ENCODE measurements at regions not wholly inside any gene's neighbourhood (a gene's known extent, or its start where the extent isn't known, plus 50 kb on each side); places are given as distances from the start of the nearest gene placed in this dataset.

- TF ChIP-seq POLR2A (IDR thresholded peaks at IDR 0.05) (no peak), CTCF (IDR thresholded peaks at IDR 0.05) (no peak), POLR2AphosphoS5 (IDR thresholded peaks at IDR 0.05; ENCODE audit: insufficient read depth in 1 of 2, low read depth in 1 of 2) (no peak)
Measured at GRCh38 chr12:92045852-92046251, 99.8 kb downstream of the BTG1 start.
